Pons (tissue), 1 donor: ENCODE measurements at regions not wholly inside any gene's neighbourhood (a gene's known extent, or its start where the extent isn't known, plus 50 kb on each side); places are given as distances from the start of the nearest gene placed in this dataset.

Experiments
- DNase-seq: peaks from one replicate; pipeline ENCODE4 v3.0.0-alpha.2; 2016; ENCODE audit warnings: low spot score

- no peak for DNase-seq
Observed at GRCh38 chr7:24200407-24200966, 83.5 kb upstream of the NPY start.

GRCh38 chr7:24201226-24201625, 82.8 kb upstream of the NPY start:
- no peak for DNase-seq

- DNase-seq: no peak
Observed at GRCh38 chr7:24212073-24212472, 71.9 kb upstream of the NPY start.

- DNase-seq: no peak
Observed at GRCh38 chr7:24213311-24213710, 70.7 kb upstream of the NPY start.

GRCh38 chr7:24214670-24215069, 69.3 kb upstream of the NPY start:
- DNase-seq: no peak

- DNase-seq: no peak
Observed at GRCh38 chr7:24216576-24217125, 67.3 kb upstream of the NPY start.

GRCh38 chr7:24221500-24221899, 62.5 kb upstream of the NPY start:
- no peak for DNase-seq

GRCh38 chr7:24227068-24227467, 56.9 kb upstream of the NPY start:
- no peak for DNase-seq

- DNase-seq: no peak
Observed at GRCh38 chr7:24227603-24228359, 56.2 kb upstream of the NPY start.

- no peak for DNase-seq
Observed at GRCh38 chr7:24229481-24230226, 54.3 kb upstream of the NPY start.

- DNase-seq: no peak
Observed at GRCh38 chr7:24231493-24231892, 52.5 kb upstream of the NPY start.

- DNase-seq: no peak
Observed at GRCh38 chr7:24233386-24233785, 50.6 kb upstream of the NPY start.
